PC-9 (cell line): ENCODE measurements at regions not wholly inside any gene's neighbourhood (a gene's known extent, or its start where the extent isn't known, plus 50 kb on each side); places are given as distances from the start of the nearest gene placed in this dataset.

ENCODE experiments used
- BruUV-seq: library from RNA; stranded (reverse); fragments of 400-500 nt; replicated peaks from 2 replicates; lab custom pipeline; 2021; lab: Mats Ljungman, UMichigan
- CTCF ChIA-PET: fragments of 300-600 bp; sonication (Branson Sonifier 250); formaldehyde crosslinking; loops from one replicate; lab custom pipeline; 2022; ENCODE audit warnings: antibody characterized with exemption; lab: Charles Lee
- POLR2A ChIA-PET: fragments of 300-600 bp; sonication (Branson Sonifier 250); formaldehyde crosslinking; loops from one replicate; lab custom pipeline; 2022; ENCODE audit warnings: antibody characterized with exemption; ENCODE audit not compliant: unreplicated experiment; lab: Charles Lee
- DNase-seq, 2 experiments: peaks; one replicate each; pipeline versions ENCODE4 v3.0.0 to v3.0.0-alpha.2; 2015 to 2022; ENCODE audit warnings: mixed read lengths in 1 of 2
- H2AFZ ChIP-seq: fragments of 200-600 bp; sonication (generic); 2 replicates; pipeline ENCODE4 v1.8.1; 2017; ENCODE audit warnings: antibody characterized with exemption
- H3F3A ChIP-seq: fragments of 200-600 bp; sonication (generic); 2 replicates; pipeline ENCODE4 v1.8.1; 2017; ENCODE audit warnings: antibody characterized with exemption, mild to moderate bottlenecking, low read depth; ENCODE audit not compliant: insufficient read depth
- H3K27ac ChIP-seq: fragments of 200-600 bp; sonication (generic); 2 replicates; pipeline ENCODE4 v1.6.1; 2016; ENCODE audit warnings: mixed run types
- H3K27me3 ChIP-seq: fragments of 200-600 bp; sonication (generic); 2 replicates; pipeline ENCODE4 v1.6.1; 2016; ENCODE audit warnings: low read depth, mixed run types; ENCODE audit not compliant: insufficient read depth
- H3K36me3 ChIP-seq: fragments of 200-600 bp; sonication (generic); 2 replicates; pipeline ENCODE4 v1.6.1; 2016; ENCODE audit warnings: low read depth, mixed run types
- H3K4me1 ChIP-seq: fragments of 200-600 bp; sonication (generic); replicated peaks from 2 replicates; pipeline ENCODE4 v1.6.1; 2016; ENCODE audit warnings: mixed run types; ENCODE audit not compliant: insufficient read depth
- H3K4me2 ChIP-seq: fragments of 200-600 bp; sonication (generic); 2 replicates; pipeline ENCODE4 v1.6.1; 2017; ENCODE audit warnings: mixed run types
- H3K4me3 ChIP-seq: fragments of 200-600 bp; sonication (generic); 2 replicates; pipeline ENCODE4 v1.6.1; 2016; ENCODE audit warnings: mixed run types
- H3K79me2 ChIP-seq: fragments of 200-600 bp; sonication (generic); 2 replicates; pipeline ENCODE4 v1.6.1; 2017; ENCODE audit warnings: low read depth, mixed run types
- H3K9me2 ChIP-seq: fragments of 200-600 bp; sonication (generic); 2 replicates; pipeline ENCODE4 v1.8.1; 2017; ENCODE audit warnings: mild to moderate bottlenecking; ENCODE audit not compliant: insufficient read depth
- H3K9me3 ChIP-seq: fragments of 200-600 bp; sonication (generic); 2 replicates; pipeline ENCODE4 v1.8.1; 2016; ENCODE audit warnings: low read depth; ENCODE audit not compliant: insufficient read depth
- H4K20me1 ChIP-seq: fragments of 200-600 bp; sonication (generic); 2 replicates; pipeline ENCODE4 v1.8.1; 2017; ENCODE audit not compliant: insufficient read depth
- EZH2 ChIP-seq: fragments of 200-600 bp; sonication (generic); IDR thresholded peaks from 2 replicates; pipeline ENCODE4 v1.8.0; 2017; ENCODE audit warnings: antibody characterized with exemption, low read depth
- intact Hi-C: fragments of 100-400 bp; cut with micrococcal nuclease; formaldehyde crosslinking; loops from one replicate; pipeline ENCODE4 v1.10.0; 2022; ENCODE audit not compliant: unreplicated experiment
- TF ChIP-seq, protein P1 (sequence below): fragments of 200-600 bp; sonication (generic); conservative IDR thresholded peaks from 2 replicates; pipeline ENCODE4 v1.6.1; 2017; ENCODE audit warnings: mixed run types, antibody characterized with exemption, mild to moderate bottlenecking, moderate library complexity

DNA sequence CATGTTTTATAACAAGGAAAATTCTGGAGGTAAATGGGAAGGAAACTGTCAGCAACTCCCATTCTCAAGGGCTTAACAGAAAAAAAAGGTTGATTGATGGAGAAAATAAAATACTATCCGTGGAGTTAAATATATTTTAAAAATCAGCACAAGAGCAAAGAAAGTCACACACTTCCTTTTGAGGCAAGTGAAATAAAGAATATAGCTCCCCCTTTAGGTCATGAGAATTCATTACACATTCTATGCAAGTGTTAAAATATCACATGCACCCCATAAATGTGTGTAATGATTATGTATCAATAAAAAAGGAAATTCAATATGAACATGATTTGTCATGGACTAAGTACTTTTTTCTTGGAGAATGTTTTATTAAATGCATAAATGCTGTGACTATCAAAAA lies 349.2 kb downstream of the TPBG start:
- Histone ChIP-seq H3K9me2 (no peaks in the 10 kb centered on the region), H3K36me3 (no peaks in the 10 kb centered on the region), H4K20me1 (no peaks in the 10 kb centered on the region), H3K4me3 (no peak overlapping the region), H3F3A (no peaks in the 10 kb centered on the region), H3K27ac (no peak overlapping the region), H3K9me3 (no peaks in the 10 kb centered on the region), H3K4me2 (no peak overlapping the region), H3K79me2 (no peaks in the 10 kb centered on the region), H3K27me3 (no peaks in the 10 kb centered on the region), H3K4me1 (no peaks in the 10 kb centered on the region), H2AFZ (no peak overlapping the region)
- BruUV-seq = no TSS peak
- TF ChIP-seq, protein P1, sequence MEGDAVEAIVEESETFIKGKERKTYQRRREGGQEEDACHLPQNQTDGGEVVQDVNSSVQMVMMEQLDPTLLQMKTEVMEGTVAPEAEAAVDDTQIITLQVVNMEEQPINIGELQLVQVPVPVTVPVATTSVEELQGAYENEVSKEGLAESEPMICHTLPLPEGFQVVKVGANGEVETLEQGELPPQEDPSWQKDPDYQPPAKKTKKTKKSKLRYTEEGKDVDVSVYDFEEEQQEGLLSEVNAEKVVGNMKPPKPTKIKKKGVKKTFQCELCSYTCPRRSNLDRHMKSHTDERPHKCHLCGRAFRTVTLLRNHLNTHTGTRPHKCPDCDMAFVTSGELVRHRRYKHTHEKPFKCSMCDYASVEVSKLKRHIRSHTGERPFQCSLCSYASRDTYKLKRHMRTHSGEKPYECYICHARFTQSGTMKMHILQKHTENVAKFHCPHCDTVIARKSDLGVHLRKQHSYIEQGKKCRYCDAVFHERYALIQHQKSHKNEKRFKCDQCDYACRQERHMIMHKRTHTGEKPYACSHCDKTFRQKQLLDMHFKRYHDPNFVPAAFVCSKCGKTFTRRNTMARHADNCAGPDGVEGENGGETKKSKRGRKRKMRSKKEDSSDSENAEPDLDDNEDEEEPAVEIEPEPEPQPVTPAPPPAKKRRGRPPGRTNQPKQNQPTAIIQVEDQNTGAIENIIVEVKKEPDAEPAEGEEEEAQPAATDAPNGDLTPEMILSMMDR = peak; percentile 48
- TF ChIP-seq EZH2 = no peak
- ChIA-PET POLR2A (no interaction called here), CTCF (no interaction called here)
- intact Hi-C loops = no loop called here
- no peak for DNase-seq

DNA sequence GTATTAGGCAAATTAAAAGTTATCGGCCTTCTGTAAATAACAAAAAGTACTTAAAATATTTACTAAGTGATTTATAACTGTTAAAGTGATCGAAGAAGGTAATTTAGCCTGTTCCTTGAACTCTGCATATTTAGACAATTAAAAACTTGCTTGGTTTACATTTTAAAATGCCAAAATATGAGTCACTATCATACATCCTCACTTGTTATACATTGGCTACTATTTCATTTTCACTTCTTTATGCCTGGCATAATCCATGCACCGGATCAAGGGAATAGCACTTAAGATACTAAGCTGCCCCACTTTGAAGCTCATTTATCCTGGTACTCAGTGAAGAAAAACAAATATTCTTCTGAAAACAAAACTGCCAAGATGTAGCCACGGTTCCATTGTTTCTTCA lies 344.6 kb downstream of the UBE3D start:
- Histone ChIP-seq H2AFZ (no peak overlapping the region), H3K27ac (no peak overlapping the region), H3F3A (no peaks in the 10 kb centered on the region), H4K20me1 (no peaks in the 10 kb centered on the region), H3K79me2 (no peaks in the 10 kb centered on the region), H3K36me3 (no peaks in the 10 kb centered on the region), H3K4me1 (no peaks in the 10 kb centered on the region), H3K4me3 (no peak overlapping the region), H3K27me3 (no peaks in the 10 kb centered on the region), H3K9me2 (no peaks in the 10 kb centered on the region), H3K4me2 (no peak overlapping the region), H3K9me3 (no peaks in the 10 kb centered on the region)
- TF ChIP-seq EZH2 = no peak
- TF ChIP-seq, protein P1 = no peak
- intact Hi-C loops = no loop called here
- POLR2A ChIA-PET = no interaction called here
- BruUV-seq = no TSS peak
- no peak for DNase-seq
- CTCF ChIA-PET = no interaction called here

DNA sequence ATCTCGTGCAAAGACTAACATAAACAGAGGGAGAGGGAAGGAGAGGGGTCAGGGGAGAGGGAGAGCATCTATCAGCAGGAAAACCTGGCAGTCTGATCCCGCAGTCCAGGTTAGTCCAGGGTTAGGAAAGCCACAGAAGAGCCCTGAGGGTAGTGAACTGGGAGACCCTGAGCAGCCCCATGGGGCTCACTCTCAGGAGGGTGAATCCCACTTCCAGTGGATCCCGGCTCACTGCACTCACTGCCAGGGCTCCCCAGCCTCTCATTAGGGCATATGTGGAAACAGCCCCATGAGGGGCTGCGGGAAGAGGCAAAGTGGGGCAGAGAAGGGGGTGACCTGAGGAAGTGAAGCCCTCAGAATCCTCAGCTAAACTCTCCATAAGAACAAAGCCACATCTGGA lies 329.9 kb downstream of the UBE3D start:
- Histone ChIP-seq H3K9me2 (no peaks in the 10 kb centered on the region; the same call in 1 of the 2 replicates), H3F3A (no peaks in the 10 kb centered on the region), H4K20me1 (no peaks in the 10 kb centered on the region), H3K27me3 (no peaks in the 10 kb centered on the region), H3K79me2 (no peaks in the 10 kb centered on the region), H3K4me3 (no peak overlapping the region), H3K4me1 (no peaks in the 10 kb centered on the region), H3K4me2 (no peak overlapping the region), H3K9me3 (no peaks in the 10 kb centered on the region), H3K27ac (no peak overlapping the region), H2AFZ (no peak overlapping the region), H3K36me3 (no peaks in the 10 kb centered on the region)
- BruUV-seq = no TSS peak
- TF ChIP-seq EZH2 = no peak
- TF ChIP-seq, protein P1 = no peak
- CTCF ChIA-PET = interaction anchor here (0.7 kb wide), 1 partner anchor 896 kb away, joined by 3 read pairs; no protein-coding TSS in a partner anchor
- intact Hi-C loops = no loop called here
- no peak for DNase-seq
- POLR2A ChIA-PET = no interaction called here
